GM19438 (cell line): ENCODE measurements at regions not wholly inside any gene's neighbourhood (a gene's known extent, or its start where the extent isn't known, plus 50 kb on each side); places are given as distances from the start of the nearest gene placed in this dataset.
"Not testable (repeated sequence)": the region's sequence is repeated elsewhere in the genome, so short reads cannot be mapped to it uniquely, and the experiment has no call there.

Experiments
- ATAC-seq: cut with Tn5 transposase; IDR thresholded peaks from one replicate; pipeline ENCODE4 v1.9.1; 2021; ENCODE audit warnings: low read depth; ENCODE audit not compliant: unreplicated experiment

DNA sequence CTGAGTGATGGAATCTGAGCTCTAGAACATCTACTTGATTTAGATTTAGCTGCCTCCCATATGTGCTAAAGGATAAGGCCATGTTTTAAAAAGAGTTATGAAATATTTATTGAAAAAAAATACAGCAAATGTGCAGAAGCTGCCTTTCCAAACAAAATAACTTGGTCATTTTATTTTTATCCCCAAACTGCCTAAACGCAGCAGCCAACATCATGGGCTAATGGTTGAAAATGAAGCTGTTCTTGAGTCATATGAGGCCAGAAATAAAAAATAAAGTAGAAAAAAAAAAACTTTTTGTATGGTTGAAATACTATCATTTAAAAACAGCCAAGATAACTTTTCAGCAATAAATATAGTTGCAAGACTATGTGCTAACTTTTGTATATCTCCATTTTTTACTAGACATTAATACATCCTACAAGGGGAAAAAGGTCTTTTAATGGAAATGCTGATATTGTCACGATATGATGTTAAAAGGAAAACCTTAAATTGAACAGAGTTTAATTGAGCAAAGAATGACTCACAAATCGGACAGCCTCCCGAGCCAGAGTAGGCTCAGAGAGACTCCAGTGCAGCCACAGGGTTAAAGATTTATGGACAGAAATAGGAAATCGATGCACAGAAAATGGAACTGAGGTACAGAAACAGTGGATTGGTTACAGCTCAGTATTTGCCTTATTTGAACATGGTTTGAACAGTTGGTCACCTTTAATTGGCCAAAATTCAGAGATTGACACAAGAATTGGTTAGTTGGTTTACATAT, 305.8 kb downstream of the MDFIC start:
- no peak for ATAC-seq

DNA sequence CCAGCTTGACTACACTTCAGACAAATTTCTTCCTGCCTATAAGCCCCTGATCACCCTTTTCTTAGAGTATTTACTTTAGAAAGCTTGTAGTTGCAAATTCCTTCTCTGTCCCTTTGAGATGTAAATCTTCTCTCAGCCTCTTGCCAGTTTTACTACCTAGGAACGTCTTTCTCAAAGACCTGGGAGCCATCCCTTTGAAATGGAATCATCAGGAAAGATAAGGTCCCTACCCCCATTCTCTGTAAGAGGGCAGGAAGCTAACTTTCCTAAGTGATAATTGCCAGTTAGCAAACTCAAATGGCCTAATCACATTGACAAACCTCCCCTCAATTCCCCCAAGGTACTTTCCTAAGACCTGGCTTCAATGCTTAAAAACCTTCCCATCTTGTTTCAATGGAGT, 304.5 kb downstream of the MDFIC start:
- ATAC-seq, result no peak

DNA sequence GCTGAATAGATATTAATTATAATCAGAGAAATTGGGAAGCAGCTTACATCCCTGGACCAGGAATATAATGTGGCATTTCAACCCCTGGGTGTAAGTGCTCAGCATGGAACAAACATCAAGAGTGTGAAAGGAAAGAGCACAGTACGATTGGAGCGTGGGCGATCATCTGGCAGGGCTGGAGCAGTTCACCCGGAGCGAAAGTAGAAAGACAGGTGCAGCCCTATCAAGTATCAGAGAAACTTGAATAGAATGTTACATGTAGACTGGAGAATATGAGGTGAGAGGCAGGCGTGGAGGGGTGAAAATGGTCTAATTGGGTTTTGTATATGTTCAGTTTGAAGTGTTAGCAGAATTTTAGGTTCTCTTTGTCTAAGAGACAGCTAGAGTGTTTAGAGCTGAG, 303.0 kb downstream of the MDFIC start:
- ATAC-seq, result no peak

DNA sequence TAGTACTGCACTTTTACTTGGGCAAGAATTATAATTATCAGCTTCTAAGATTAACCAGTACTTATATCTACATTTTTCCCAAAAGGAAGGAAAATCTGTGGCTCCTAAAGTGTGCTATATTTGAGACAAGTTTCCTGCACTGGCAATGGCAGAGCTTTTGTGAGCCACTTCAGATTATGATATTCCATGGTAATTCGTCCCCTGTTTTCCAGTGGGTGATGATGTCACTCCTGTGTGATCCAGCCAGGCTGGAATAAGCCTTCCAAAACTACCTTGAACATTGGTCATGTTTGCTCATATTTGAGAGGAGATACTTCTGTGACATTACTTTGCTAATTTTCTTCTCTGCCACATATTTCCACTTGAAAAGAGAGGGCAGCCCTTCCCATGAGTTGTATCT, 302.1 kb downstream of the MDFIC start:
- ATAC-seq, result no peak

- ATAC-seq, result no peak
Measured at GRCh38 chr7:115221456-115221855, 299.6 kb downstream of the MDFIC start.

GRCh38 chr7:115218076-115218475, 296.2 kb downstream of the MDFIC start:
- ATAC-seq, result no peak

DNA sequence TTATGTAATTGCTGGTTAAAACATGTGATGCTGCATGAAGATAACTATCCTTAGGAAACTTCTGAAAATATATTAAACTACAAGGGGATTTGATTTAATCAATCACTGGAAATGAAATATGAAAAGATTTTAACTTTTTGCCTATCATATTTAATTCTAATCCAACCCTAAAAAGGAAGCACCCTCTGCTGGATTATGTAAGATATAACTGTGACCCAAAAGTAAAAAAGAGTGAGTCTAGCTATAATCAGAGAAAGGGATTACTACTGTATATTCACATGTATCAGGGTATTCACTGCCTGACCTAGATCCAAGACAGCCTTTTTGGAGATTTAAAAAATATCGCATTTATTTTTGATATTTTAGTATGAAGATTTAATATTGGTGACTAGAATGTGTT, 295.5 kb downstream of the MDFIC start:
- no peak for ATAC-seq

DNA sequence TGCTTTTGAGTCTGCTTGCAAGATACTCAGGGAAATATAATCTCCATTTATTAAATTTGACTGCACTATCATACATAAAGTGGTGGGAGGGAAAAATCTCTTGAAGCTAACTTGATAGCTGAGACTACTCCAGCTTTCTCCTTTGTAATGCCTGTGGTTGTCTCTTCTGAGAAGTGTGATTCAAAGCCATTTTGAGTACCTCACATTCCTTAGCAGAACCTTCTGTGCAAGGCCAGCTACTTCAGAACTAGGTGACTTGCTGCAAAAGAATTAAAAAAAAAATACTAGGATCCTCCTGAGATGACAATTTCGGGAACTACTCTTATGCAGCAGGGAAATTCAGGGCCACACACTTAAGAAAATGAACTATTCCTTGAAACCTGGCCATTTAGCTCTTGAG, 294.8 kb downstream of the MDFIC start:
- ATAC-seq, result no peak

- no peak for ATAC-seq
Measured at GRCh38 chr7:115211171-115211570, 289.3 kb downstream of the MDFIC start.

- no peak for ATAC-seq
Measured at GRCh38 chr7:115210552-115210951, 288.7 kb downstream of the MDFIC start.

- ATAC-seq, result no peak
Measured at GRCh38 chr7:115208710-115209560, 287.0 kb downstream of the MDFIC start.

GRCh38 chr7:115206374-115206773, 284.5 kb downstream of the MDFIC start:
- ATAC-seq, result not testable (repeated sequence)

DNA sequence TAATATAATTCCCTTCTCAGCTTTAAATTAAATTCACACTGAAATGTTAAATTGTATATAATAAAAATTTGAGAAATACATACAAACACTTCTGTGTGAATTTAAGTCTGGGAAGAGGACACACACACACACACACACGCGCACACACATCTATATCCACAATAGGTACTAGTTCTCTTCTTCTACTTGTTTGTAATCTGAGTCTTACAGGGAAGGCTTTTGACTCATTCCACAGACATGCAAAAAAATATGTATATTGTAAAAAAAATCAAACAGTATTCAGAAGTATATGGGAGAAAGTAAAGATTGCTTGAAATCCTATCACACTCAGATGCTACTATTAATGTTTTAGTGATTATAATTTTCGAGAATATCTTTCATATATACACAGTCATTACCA, 276.2 kb downstream of the MDFIC start:
- no peak for ATAC-seq

- ATAC-seq, result no peak
Measured at GRCh38 chr7:115195208-115195607, 273.3 kb downstream of the MDFIC start.

- ATAC-seq, result no peak
Measured at GRCh38 chr7:115191526-115191925, 269.6 kb downstream of the MDFIC start.

GRCh38 chr7:115183431-115184057, 261.6 kb downstream of the MDFIC start:
- ATAC-seq, result no peak

- ATAC-seq, result no peak
Measured at GRCh38 chr7:115178835-115179234, 256.9 kb downstream of the MDFIC start.

GRCh38 chr7:115177823-115178222, 255.9 kb downstream of the MDFIC start:
- ATAC-seq, result no peak

GRCh38 chr7:115177103-115177502, 255.2 kb downstream of the MDFIC start:
- ATAC-seq, result no peak

GRCh38 chr7:115172397-115172796, 250.5 kb downstream of the MDFIC start:
- ATAC-seq, result not testable (repeated sequence)

DNA sequence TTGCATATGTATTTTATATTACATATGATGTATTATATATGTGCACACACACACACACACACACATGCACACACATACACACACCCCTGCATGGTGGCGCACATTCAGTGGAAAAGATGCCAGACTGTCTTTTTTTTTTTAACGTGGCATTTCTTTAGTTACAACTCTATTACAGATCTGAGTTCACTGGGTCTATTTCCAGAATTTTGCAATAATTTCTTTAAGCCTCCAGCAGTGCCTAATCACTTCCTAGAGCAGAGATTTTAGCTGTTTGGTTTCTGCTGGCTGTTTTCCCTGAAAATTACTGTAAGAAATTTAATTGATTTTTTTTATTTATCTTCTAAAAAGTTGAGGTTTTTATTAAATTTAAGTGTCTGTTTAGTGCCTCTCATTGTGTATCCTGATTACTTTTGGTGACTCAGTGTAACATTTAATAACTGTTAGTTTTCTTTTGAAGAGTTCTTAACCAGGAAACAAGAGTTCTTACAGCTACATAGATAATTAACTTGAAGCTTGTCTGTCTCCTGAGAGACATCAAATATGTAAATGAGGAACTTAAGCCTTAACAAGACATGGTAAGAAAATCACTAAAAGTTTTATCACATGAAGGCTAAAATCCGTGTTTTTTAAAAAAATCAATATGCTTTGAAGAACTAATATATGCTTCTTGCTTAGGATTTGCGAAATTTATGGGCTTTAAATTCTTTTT, 232.0 kb downstream of the MDFIC start:
- ATAC-seq, result no peak
